K562 (cell line): ENCODE measurements at regions not wholly inside any gene's neighbourhood (a gene's known extent, or its start where the extent isn't known, plus 50 kb on each side); places are given as distances from the start of the nearest gene placed in this dataset.

Source experiments
- BACH1 ChIP-seq: fragments of 200-800 bp; sonication (Bioruptor generic); IDR thresholded peaks from 2 replicates; pipeline ENCODE4 v1.6.1; 2016; ENCODE audit warnings: missing genetic modification characterization, missing compliant biosample characterization
- BCLAF1 ChIP-seq, 2 experiments: fragments of 450-650 bp in 1 of 2; IDR thresholded peaks; 2 replicates each; pipeline ENCODE4 v1.6.1; 2011 to 2017; ENCODE audit warnings: low read depth in 2 of 2, antibody characterized with exemption in 1 of 2, borderline replicate concordance in 1 of 2, low read length in 1 of 2, mild to moderate bottlenecking in 1 of 2, mixed read lengths in 1 of 2; ENCODE audit not compliant: control insufficient read depth in 1 of 2
- CHD1 ChIP-seq: fragments of 200-600 bp; sonication (generic); IDR thresholded peaks from one replicate; pipeline ENCODE4 v1.6.1; 2012; ENCODE audit warnings: mild to moderate bottlenecking, moderate library complexity, low read length, inconsistent platforms
- CTCF ChIP-seq, 3 experiments: IDR thresholded peaks in 2 of 3; conservative IDR thresholded peaks in 1 of 3; 2 replicates each; pipeline ENCODE4 v1.5.1; 2011 to 2012; ENCODE audit warnings: low read length in 3 of 3, mild to moderate bottlenecking in 3 of 3, control low read depth in 2 of 3, improper control_type of control experiment in 1 of 3, inconsistent platforms in 1 of 3, low read depth in 1 of 3, mixed read lengths in 1 of 3, moderate library complexity in 1 of 3; ENCODE audit not compliant: insufficient read depth in 2 of 3
- DACH1 ChIP-seq: fragments of 450-650 bp; IDR thresholded peaks from 2 replicates; pipeline ENCODE4 v1.6.1; 2018; ENCODE audit not compliant: partially characterized antibody
- E2F4 ChIP-seq: sonication (generic); formaldehyde crosslinking; IDR thresholded peaks from 2 replicates; pipeline ENCODE4 v1.8.0; 2022; ENCODE audit warnings: mild to moderate bottlenecking, low read depth, missing genetic modification reagents
- HDAC2 ChIP-seq: fragments of 450-650 bp; IDR thresholded peaks from 2 replicates; pipeline ENCODE4 v1.6.1; 2016; ENCODE audit warnings: mild to moderate bottlenecking
- PML ChIP-seq: IDR thresholded peaks from 2 replicates; pipeline ENCODE4 v1.6.1; 2012; ENCODE audit warnings: low read length, inconsistent platforms
- RBM22 ChIP-seq: fragments of 200-400 bp; formaldehyde crosslinking; IDR thresholded peaks from 2 replicates; pipeline ENCODE4 v1.6.1; 2018; ENCODE audit warnings: low read length, low read depth; ENCODE audit not compliant: poor library complexity, severe bottlenecking
- SPI1 ChIP-seq: IDR thresholded peaks from 2 replicates; pipeline ENCODE4 v1.6.1; 2011; ENCODE audit warnings: low read depth, low read length, control low read depth, borderline replicate concordance
- ZNF282 ChIP-seq: sonication (generic); formaldehyde crosslinking; IDR thresholded peaks from 2 replicates; pipeline ENCODE4 v1.8.1; 2023; ENCODE audit warnings: missing genetic modification reagents
- TF ChIP-seq, protein P1 (sequence below): sonication (generic); formaldehyde crosslinking; IDR thresholded peaks from 2 replicates; pipeline ENCODE4 v1.8.1; 2023; ENCODE audit warnings: mild to moderate bottlenecking, missing genetic modification reagents, moderate library complexity
- TF ChIP-seq, protein P2 (sequence below): fragments of 250-450 bp; sonication (Bioruptor Pico); IDR thresholded peaks from 2 replicates; pipeline ENCODE4 v1.9.0; 2021; ENCODE audit warnings: mild to moderate bottlenecking

DNA sequence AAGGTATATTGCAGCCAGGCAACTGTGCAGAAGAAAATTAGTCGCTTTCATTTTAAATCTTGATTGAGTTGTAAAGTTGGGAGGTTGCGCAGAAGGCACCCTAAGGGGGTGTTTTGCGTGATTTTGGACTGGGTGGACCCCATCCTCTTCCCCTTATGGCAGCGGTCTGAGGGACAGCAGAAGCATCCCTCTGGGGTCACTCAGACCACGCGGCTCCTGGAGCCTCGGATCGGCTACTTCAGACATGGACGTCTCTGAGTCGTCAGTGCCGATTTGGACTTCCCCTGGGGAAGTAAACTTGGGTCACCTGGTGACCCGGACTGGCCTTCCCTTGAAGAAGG, 639.0 kb upstream of the DPP6 start (continued):
- TF ChIP-seq, protein P1, sequence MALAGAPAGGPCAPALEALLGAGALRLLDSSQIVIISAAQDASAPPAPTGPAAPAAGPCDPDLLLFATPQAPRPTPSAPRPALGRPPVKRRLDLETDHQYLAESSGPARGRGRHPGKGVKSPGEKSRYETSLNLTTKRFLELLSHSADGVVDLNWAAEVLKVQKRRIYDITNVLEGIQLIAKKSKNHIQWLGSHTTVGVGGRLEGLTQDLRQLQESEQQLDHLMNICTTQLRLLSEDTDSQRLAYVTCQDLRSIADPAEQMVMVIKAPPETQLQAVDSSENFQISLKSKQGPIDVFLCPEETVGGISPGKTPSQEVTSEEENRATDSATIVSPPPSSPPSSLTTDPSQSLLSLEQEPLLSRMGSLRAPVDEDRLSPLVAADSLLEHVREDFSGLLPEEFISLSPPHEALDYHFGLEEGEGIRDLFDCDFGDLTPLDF (CRISPR knock-in tag), result no peak
- TF ChIP-seq E2F4 (CRISPR knock-in tag) (no peak), BCLAF1 (IDR thresholded peaks at IDR 0.05; ENCODE audit: borderline replicate concordance in 1 of 2, control insufficient read depth in 1 of 2, low read depth in 2 of 2, low read length in 1 of 2) (0 out of 4 replicates have a peak, but pooled peaks of 1 of the 2 experiments have one; percentile 37), BACH1 (no peak), SPI1 (peak; percentile 9; the same call in 1 of the 2 replicates), CHD1 (peak; percentile 99), RBM22 (peak; percentile 2), PML (no peak), HDAC2 (no peak), ZNF282 (no peak), DACH1 (no peak), CTCF (IDR thresholded peaks at IDR 0.05 in 2 of 3, conservative IDR thresholded peaks at IDR 0.05 in 1 of 3; ENCODE audit: insufficient read depth in 2 of 3, low read depth in 1 of 3, low read length in 3 of 3) (no peak)
- TF ChIP-seq, protein P2, sequence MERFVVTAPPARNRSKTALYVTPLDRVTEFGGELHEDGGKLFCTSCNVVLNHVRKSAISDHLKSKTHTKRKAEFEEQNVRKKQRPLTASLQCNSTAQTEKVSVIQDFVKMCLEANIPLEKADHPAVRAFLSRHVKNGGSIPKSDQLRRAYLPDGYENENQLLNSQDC, result no peak
